DND-41 (cell line): ENCODE measurements at regions not wholly inside any gene's neighbourhood (a gene's known extent, or its start where the extent isn't known, plus 50 kb on each side); places are given as distances from the start of the nearest gene placed in this dataset.

Source experiments
- CTCF ChIP-seq: IDR thresholded peaks from 2 replicates; pipeline ENCODE4 v1.5.1; 2012; ENCODE audit warnings: borderline replicate concordance, low read length, moderate library complexity, mild to moderate bottlenecking; ENCODE audit not compliant: poor library complexity, severe bottlenecking; ENCODE audit errors: extremely low read depth
- EZH2 ChIP-seq: IDR thresholded peaks from 3 replicates; pipeline ENCODE4 v1.6.1; 2012; ENCODE audit warnings: borderline replicate concordance, low read depth, mild to moderate bottlenecking, moderate library complexity, low read length, inconsistent platforms; ENCODE audit not compliant: severe bottlenecking

- no peak for TF ChIP-seq CTCF
- TF ChIP-seq EZH2 = no peak
These were observed 145.9 kb downstream of the OR4M2 start for GRCh38 chr15:22226034-22226790.
